CD1c-positive myeloid dendritic cell (primary cell): ENCODE measurements at regions not wholly inside any gene's neighbourhood (a gene's known extent, or its start where the extent isn't known, plus 50 kb on each side); places are given as distances from the start of the nearest gene placed in this dataset.

Experiments used
- DNase-seq: peaks from one replicate; pipeline ENCODE4 v3.0.0-alpha.2; 2016; ENCODE audit errors: extremely low spot score

DNA sequence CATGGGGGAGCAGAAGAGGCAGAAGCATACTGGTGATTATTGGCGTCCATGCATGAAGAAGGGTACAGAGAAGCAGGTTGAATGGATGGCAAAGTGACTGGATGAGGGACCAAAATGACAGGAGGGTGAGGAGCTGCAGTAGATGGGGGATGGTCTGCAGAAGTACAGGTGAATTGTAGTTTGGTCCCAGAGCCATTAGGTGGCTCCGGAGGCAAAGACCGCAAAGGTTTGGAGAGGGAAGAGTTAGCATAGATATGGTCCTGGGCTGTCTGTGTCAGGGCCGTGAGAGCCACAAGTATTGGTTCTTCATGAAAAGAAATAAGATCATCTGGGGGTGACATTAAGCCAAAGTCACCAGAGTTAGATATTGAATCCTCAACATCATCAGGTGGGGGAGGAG, 59.0 kb upstream of the ZNF726 start:
- no peak for DNase-seq

DNA sequence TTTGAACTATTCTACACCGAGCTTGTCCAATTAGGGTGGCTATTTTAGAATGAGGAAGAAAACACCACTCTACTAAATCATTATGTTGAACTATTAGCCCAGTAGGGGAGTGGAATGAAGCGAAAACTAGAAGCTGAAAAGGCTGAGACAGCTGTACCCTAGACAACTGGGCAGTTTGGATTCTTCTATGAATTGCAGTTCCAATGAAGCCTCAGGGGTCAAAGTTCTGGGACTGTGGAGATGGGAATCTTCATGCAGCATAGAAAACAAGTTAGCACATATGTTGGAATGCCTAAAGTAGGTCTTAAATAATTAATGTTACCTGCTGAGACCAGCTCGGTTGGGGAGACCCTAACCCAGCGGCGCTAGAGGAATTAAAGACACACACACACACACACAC, 62.7 kb upstream of the ZNF726 start:
- DNase-seq: no peak

DNA sequence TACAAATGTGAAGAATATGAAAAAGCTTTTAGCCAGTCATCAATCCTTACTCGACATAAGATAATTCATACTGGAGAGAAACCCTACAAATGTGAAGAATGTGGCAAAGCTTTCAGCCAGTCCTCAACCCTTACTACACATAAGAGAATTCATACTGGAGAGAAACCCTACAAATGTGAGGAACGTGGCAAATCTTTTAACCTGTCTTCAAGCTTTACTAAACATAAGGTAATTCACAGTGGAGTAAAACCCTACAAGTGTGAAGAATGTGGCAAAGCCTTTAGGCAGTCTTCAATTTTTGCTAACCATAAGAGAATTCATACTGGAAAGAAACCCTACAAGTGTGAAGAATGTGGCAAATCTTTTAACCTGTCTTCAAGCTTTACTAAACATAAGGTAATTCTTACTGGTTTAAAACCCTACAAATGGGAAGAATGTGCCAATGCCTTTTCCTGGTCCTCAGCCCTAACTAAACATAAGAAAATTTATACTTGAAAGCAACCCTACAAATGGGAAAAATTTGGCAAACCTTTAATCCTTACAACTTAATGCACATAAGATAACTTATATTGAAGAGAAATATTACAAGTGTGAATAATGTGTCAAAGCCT, 74.1 kb upstream of the ZNF681 start:
- DNase-seq: no peak

DNA sequence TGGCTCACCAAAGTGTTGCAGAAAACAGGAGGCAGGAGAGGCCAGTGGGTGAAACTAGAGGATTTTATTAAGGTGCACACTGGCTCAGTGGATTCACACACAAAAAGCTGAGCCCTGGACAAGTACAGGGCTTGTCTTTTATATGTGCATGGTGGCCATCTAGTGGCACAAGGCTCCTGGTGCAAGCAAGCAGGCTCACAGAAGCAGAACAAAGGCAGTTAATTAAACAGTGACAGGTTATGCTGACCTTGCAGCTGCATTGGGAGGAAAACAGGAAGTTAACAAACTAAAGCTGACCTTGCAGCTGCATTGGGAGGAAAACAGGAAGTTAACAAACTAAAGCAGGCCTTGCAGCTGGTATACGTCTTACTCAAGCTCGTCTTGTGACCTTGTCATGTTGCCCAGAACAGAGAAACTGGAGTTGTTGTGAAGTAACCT, 65.3 kb upstream of the ZNF681 start:
- DNase-seq: peak; percentile 17

DNA sequence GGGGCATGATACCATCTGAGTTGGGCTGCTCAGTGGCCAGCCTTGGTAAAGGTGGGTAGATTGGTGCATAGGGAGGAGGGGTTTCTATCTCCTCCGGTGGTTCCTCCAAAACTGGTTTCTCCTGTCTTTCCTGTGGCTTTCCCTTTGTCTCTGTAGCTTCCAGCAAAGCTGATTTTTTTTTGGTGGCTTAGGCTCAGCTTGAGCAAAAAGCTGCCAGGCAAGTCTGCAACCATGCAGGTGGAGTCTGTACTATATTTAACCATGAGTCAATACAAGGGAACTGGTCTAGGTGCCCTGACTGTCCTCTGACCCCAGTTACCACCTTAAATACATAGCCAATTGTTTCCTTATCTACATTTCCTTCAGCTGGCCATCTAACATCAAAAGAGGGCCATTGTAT, 64.0 kb upstream of the ZNF681 start:
- DNase-seq: no peak

DNA sequence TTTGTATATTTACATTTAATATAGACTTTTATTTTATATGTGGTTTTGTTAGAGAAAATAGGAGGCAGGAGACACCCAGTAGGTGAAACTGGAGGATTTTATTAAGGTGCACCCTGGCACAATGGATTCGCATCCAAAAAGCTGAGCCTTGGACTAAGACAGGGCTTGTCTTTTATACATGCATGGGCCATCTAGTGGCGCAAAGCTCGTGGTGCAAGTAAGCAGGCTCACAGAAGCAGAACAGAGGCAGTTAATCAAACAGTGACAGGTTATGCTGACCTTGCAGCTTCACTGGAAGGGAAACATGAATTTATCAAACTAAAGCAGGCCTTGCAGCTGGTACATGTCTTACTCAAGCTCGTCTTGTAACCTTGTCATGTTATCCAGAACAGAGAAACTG, 58.8 kb upstream of the ZNF681 start:
- DNase-seq: peak; percentile 2

DNA sequence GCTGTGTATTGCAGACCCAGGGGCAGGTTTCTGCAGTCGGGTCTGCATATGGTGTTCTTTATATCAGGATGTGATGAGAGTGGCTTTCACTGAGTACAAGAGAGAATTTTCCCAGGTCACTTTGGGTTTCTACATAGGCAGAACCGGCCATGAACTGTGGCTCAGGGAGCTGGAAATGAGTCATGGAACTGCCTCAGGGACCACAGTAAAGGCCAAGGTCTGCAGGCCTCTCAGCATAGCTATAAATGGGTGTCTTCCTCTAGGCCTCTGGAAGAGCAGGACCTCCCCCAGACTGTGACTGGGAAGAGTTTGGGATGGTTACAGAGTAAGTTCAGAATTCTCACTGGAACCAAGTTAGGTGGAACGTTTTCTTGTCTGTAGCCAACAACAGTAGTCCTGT, 51.8 kb upstream of the ZNF681 start:
- DNase-seq: no peak
